GM19239 (cell line): ENCODE measurements at regions not wholly inside any gene's neighbourhood (a gene's known extent, or its start where the extent isn't known, plus 50 kb on each side); places are given as distances from the start of the nearest gene placed in this dataset.

ENCODE experiments used
- DNase-seq: peaks from one replicate; pipeline ENCODE4 v3.0.0; 2011; ENCODE audit warnings: low spot score; ENCODE audit not compliant: insufficient read length
- FAIRE-seq: peaks from 2 replicates; lab custom pipeline; 2011; peaks lifted over from hg19 to GRCh38; lab: Jason Lieb, UNC

DNA sequence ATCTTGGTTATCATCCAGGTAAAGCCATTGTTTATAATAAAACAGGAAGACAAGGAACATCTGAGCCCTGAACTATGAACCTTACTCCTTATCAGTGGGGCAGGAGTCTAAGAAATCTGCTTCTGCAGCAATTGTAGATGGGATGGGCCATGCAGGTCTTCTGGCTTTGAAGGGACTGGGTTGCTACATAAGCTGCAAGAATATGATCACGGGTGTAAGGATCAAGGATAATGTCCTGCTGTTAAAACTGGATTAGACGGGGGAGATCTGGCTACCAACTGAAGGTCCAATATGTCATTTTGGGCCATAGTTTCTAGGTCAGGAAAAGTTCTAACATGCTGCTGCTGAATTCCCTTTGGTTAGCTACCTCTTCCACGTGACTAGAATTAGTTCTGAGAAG lies 1363.4 kb upstream of the CELF2 start:
- DNase-seq (no peak), FAIRE-seq (no peak)

DNA sequence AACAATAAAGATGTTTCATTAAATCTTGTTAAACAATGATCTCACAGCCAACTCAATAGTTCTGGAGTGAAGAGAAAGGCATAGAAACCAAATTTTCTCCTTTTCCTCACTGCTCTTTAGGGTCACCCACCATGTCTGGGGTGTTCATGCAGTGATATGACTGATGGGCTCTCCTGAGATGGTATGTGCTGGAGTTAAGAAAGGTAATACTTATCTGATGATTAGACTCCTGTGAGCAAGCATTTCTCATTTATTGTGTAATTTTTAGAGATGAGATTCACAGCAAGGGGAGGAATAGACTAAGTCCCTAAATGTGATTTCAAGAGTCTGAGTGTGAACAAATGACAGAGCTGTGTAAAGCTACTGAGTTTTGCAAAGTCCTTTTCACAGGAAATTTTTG lies 1361.3 kb upstream of the CELF2 start:
- no peak for FAIRE-seq
- DNase-seq = no peak

DNA sequence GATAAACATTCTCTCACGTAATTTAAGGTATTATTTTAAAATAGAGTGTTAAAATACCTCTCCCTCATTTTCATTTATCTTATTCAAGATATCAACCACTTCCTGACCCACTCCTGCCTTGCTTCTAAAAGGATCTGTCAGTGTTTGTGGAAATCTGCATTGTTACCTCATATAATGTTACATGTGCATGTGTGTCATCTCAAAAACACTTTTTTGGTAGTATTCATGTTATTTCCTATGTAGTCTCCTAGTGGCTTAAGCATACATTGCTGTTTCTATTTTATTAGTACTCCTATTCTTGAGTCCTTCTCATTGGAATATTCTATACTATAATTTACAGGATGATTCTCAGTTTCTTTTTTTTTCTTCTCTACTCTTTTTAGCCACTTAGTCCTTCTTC lies 1360.7 kb upstream of the CELF2 start:
- no peak for DNase-seq
- FAIRE-seq = no peak

DNA sequence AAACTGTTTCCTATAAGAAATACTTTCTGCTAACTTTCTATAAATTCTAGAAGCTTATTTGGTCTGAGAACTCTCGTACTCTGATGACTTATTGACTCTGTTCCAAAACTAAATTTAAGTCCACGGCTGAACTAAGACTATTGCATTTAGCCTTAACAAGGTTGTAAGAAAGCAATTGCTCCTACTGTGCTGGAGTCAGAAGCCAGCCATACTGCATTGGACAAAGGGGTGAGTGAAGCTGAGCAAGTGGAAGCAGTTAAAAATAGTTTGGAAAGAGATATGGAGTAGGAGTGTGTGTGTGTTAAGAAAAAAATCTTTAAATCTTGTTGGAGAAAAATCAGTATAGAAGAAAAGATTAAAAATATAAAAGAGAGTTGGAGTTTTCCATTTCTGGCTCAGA lies 1360.1 kb upstream of the CELF2 start:
- FAIRE-seq = no peak

DNA sequence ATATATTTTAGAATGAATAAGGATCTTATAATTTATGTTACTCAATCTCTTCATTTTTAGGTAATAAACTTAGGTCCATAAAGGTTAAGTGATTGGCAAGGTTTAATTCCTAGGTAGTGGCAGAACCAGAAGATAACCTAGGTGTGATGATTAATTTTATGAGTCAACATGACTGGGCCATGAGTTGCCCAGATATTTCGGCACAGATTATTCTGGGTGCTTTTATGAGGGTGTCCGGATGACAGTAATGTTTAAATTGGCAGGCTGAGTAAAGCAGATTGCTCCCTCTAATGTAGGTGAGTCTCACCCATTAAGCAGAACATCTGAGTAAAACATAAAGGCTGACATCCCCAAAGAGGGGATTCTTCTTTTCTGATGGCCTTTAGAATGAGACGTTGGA lies 1349.3 kb upstream of the CELF2 start:
- no peak for FAIRE-seq

More for the DNA sequence above, 1360.1 kb upstream of the CELF2 start:
- no peak for DNase-seq

DNA sequence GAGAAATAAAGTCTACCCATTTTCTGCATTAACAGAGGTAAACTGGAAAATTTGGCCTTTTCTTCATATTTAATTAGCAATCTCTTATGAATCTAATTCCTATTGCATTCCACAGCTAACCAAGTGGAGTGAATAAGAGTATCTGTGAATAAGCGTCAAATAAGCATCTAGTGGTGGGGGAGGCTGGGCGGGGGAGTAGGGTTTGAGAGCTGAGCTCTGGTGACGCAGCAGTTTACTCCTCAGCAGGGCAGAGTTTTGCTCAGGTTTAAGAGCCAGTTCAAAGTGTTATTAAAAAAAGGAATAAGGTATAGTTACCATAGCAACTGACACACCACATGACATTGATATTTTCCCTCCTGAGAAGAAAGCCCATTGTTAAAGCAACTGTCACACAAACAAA lies 1346.8 kb upstream of the CELF2 start:
- no peak for FAIRE-seq
- no peak for DNase-seq

More for the DNA sequence above, 1349.3 kb upstream of the CELF2 start:
- DNase-seq = no peak

DNA sequence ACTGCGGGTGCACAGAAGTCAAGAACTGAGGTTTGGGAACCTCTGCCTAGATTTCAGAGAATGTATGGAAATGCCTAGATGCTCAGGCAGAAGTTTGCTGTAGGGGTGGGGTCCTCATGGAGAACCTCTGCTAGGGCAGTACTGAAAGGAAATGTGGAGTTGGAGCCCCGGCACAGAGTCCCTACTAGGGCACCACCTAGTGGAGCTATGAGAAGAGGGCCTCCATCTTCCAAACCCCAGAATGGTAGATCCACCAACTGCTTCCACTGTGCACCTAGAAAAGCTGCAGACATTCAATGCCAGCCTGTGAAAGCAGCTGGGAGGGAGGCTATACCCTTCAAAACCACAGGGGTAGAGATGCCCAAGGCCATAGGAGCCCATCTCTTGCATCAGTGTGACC lies 1336.0 kb upstream of the CELF2 start:
- FAIRE-seq = no peak
- no peak for DNase-seq

DNA sequence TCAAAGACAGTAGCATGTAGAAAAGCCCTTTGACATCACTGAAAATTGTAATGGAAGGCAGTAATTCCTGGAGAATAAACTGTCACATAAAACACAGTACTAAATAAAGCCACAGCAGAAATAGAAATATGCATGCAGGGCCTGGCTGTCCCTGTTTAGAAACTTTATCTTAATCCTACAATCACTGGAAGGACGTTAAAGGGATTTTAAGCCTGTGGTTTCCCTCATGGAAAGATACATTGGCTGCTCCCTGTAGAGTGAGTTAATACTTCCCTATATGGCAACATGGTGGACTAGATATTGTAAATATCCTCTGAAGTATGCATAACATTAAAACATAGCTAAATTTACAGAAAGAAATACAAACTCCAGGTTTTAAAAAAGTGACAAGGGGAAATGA lies 1334.9 kb upstream of the CELF2 start:
- DNase-seq = no peak
- no peak for FAIRE-seq

DNA sequence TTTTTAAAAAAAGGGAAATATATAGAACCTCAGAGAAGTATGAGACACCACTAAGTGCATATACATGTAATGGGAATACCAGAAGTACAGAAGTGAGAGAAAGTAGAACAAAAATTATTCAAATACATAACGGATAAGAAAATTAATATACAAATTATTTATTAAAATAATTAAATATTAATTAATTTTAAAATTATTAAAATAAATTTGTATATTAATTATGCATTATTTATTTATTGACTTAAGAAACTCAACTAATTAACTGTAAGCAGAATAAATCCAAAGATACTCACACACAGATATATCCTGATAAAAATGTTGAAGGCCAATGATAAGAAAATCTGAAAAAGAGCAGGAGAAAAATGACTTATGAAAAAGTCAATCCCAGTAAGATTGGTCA lies 1333.5 kb upstream of the CELF2 start:
- no peak for DNase-seq
- FAIRE-seq = no peak

DNA sequence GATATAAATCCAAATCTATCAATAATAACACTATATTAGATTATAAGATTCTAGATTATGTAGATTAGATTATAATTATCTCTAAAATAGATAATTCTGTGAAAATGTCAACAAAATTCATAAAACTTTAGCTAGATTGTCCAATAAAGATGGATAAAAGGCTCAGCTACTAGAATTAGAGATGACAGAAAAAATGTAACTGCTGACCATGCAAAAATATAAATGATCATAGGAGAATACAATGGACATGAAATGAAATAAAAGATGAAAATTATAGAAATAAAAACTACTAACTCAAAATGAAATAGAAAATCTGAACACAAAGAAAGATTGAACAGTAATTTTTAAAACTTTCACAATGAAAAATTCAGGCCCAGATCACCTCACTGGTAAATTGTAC lies 1332.1 kb upstream of the CELF2 start:
- no peak for FAIRE-seq

DNA sequence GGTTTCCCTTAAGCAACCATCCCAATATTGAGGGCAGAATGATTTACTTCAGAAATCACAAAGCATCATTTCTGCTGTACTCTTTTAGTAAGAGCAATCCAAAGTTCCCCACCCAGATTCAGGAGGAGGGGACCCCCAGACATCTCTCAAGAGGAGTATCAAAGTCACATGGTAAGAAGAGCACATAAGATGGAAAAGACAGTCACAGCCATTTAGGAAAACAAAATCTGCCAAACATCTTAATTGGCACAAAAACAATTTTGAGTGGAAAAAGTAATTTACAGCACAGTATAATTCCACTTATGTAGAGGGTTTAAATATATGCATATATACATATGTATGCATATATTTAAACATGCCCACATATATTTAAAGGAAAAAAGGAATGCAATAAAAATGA lies 1329.0 kb upstream of the CELF2 start:
- no peak for FAIRE-seq
- no peak for DNase-seq

More for the DNA sequence above, 1332.1 kb upstream of the CELF2 start:
- DNase-seq = no peak

DNA sequence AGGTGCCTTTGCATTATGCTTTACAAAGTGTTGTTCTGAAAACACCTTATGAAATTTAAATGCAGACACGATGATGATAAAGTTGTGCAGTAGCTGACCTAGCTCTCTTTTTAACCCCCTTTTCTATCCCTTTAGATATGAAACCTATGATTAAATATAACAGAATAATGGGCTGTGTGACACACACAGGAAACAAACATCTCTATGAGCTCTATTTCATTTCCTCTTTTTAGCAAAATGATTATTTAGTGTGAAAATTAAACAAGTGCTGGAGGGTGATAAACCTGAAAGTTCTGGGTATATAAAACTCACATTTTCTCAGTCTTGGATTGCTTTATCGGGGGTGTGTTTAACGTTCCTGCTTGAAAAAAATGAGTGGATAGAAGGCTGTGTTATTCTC lies 1310.5 kb upstream of the CELF2 start:
- FAIRE-seq (no peak), DNase-seq (no peak)

DNA sequence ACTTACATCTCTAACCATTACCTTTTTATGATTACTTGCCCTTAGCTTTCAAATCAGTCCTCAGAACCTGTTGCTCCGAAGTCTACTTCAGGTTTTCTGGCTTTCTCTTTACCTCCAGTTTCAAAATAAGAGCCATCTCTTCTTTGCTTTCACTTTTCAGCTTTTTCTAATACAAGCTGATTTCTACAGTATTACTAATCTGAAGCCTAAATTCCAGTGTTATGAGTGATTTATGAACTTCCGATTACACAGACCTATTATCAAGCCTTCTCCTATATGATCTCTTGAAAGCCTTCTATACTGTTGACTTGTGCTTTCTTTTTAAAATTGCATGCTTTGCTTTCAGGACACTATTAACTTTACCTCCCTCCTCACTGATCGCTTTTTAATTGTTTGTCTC lies 1307.8 kb upstream of the CELF2 start:
- DNase-seq = no peak
- no peak for FAIRE-seq

DNA sequence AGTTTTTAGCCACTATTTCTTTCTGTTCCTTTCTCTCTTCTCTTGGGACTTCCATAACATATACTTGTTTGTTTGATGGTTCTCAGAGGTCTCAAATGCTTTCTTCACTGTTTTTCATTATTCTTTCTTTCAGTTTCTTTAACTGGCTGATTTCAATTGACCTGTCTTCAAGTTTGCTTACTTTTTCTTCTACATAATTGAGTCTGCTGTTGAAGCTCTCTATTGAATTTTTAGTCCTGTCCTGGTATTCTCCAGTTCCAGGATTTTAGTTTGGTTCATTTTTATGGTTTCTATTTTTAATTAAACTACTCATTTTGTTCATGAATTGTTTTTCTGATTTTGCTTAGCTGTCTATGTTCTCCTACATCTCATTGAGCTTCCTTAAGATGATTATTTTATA lies 1305.3 kb upstream of the CELF2 start:
- FAIRE-seq (no peak), DNase-seq (no peak)

DNA sequence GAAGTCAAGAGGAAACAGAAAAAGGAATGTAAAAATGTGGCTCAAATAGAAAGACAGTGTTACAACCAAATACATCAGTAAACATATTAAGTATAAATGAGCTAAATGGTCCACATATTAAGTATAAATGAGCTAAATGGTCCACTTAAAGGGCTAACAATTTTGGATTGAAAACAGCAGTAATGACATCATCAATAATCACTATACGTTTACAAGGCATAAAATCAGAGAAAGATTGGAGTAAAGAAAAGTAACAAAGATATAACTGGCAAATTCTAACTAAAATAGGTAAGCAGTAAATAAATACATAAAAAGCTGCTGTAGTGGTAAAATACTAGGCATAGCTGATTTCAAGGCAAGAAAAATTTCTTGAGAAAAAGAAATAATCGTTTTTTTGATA lies 1298.4 kb upstream of the CELF2 start:
- FAIRE-seq (no peak), DNase-seq (no peak)

DNA sequence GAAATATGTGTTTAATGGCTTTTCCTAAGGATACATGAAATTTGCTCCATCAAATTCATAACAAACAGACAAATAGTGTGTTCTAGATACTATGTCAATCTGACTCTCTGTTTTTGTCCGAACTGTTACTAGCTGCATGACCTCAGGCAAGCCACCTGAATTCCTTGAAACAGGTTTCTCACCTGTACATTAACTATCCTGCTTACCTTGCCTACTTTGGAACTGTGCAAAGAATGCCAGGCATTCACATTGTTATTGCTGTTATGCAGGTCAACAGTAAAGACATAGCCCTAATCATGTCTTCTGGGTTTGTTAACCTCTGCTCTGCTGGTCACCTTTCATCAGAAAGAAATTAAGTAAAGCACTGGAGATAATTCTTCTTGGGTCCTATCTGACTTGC lies 1283.9 kb upstream of the CELF2 start:
- FAIRE-seq (no peak), DNase-seq (no peak)

DNA sequence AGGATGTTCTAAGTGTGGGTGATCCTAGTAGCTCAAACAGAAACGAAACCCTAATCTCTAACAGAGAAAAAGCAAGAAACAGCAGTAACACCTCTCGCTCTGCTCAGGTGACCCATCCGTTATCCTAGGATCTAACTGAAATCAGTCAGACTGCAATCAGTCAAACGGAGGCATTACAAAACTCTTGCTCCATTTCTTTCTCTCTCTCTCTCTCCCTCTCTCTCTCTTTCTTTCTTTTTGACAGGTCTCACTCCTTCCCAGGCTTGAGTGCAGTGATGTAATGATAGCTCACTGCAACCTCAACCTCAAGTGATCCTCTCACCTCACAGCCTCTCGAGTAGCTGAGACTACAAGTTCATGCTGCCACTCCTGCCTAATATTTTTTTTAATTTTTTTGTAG lies 1283.5 kb upstream of the CELF2 start:
- FAIRE-seq (no peak), DNase-seq (no peak)

DNA sequence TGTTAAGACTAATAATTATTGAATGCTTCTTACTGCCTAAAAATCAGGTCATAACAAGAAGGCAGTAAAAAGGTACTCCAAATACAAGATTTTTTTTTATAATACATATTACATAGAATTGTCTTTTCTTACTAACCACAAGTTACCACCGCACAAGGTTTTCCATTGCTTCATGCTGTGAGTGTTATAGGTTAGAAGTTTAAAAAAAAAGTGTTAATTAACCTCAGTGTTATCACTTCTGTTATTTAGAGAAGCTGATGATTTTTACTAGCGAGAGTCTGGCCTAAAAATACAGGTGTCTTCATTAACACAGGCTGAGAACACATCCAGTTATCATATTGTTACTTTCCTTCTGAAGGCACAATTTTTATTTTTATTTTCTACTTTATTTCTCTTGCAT lies 1281.9 kb upstream of the CELF2 start:
- no peak for FAIRE-seq
- no peak for DNase-seq

DNA sequence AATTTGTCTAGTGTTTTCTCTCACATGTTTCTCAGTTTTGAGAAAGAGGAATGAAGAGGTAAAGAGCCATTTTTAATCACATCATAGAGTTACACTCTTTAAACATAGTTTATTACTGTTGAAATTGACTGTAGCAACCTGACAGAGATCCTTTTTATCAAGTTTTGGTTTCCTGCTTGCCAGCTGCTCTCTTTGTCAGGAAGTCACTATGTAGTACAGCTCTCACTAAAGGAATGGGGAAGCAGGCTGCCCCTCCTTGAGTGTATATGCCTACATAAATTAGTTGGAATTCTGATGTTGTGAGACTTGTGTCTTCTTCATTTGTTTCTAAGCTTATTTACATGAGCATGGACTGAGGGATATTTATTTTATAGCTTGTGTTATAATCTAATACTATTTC lies 1274.0 kb upstream of the CELF2 start:
- FAIRE-seq = no peak
- DNase-seq = no peak

DNA sequence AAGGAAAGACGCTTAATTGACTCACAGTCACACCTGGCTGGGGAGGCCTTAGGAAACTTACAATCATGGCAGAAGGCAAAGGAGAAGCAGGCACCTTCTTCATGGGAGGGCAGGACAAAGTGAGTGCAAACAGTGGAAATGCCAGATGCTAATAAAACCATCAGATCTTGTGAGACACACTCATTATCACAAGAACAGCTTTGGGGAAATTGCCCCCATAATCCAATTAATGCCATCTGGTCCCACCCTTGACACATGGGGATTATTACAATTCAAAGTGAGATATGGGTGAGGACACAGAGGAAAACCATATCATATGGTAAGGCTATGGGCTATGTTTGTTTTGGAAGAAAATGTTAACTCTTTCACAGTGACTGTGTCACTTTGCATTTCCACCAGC lies 1272.5 kb upstream of the CELF2 start:
- FAIRE-seq (no peak), DNase-seq (no peak)

DNA sequence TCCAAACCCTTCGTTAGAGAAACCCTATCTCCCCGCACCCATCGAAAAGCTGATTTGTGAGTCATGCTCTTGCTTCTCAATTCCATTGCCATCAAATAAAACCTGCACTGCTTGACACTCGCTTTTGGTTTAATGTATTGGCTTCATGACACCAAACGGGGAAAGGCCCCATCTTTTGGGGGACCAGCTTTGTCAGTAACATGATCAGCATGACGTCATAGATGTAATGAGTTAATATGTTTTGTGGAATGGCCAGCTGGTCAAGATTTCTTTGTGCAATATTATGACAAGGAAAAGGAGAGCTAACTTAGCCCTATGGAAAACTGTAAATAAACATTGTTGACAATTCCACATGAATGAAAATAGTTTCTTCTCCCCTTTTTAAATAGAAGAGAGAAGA lies 1260.5 kb upstream of the CELF2 start:
- DNase-seq = no peak
- no peak for FAIRE-seq

DNA sequence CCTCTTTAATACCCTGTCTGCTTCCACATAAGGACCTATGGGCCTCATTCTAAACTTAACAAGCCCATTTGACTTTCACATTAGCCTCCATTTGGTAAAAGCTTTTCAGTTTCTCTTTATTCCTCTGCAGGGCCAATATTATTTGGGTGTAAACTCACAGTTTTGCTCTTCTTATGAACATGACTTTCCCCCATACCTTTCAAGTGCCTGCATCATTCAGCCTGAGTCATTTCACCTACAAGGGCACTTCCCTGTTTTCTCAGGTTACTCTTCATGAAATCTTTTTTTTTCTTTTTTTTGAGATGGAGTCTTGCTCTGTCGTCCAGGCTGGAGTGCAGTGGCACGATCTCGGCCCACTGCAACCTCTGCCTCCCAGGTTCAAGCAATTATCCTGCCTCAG lies 1258.1 kb upstream of the CELF2 start:
- DNase-seq (no peak), FAIRE-seq (no peak)

DNA sequence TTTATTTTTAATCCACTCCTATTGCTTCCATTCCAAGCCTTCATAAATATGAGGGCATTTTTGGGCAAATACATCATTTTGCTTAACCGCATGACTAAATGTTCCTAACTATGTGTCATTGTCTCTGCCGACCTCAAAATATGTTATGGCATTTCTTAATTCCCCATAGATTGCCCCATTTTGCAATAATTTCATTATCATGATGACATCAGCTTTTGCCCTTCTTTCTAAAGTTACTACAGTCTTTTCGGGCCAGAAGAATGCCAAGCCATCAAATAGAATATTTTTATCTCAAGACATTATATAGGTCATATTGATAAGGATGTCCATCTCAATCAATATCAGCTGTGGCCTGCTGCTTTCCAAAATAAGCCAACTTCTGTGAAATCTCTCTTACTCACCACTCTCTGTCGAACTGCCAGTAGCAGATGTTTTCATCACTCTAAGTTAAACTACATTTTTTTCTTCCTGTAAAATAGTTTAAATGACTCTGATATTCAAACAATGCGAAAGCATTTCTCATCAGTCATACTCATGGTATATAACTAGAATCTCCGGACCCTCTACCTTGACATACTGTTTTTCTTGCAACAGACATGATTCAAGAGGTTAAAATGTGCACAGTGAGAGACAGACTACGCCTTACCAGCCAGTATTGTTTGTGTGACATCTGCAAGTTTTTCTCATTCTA lies 1254.6 kb upstream of the CELF2 start:
- no peak for FAIRE-seq
- DNase-seq = no peak
